H1 (cell line): ENCODE measurements at regions not wholly inside any gene's neighbourhood (a gene's known extent, or its start where the extent isn't known, plus 50 kb on each side); places are given as distances from the start of the nearest gene placed in this dataset.

Experiments used
- BCL11A ChIP-seq, 2 experiments: IDR thresholded peaks; one replicate each; pipeline ENCODE4 v1.6.1; 2011; ENCODE audit warnings: low read depth in 2 of 2, low read length in 2 of 2, mild to moderate bottlenecking in 2 of 2
- CTCF ChIP-seq, 3 experiments: IDR thresholded peaks; 1 replicate in 2 of 3; 2 replicates in 1 of 3; pipeline versions ENCODE4 v1.5.1 to v1.6.1; 2011; ENCODE audit warnings: low read length in 3 of 3, mild to moderate bottlenecking in 3 of 3, inconsistent platforms in 2 of 3, low read depth in 1 of 3, moderate library complexity in 1 of 3; ENCODE audit not compliant: insufficient read depth in 1 of 3; ENCODE audit errors: control extremely low read depth in 1 of 3
- EP300 ChIP-seq, 2 experiments: IDR thresholded peaks; 1 replicate in 1 of 2; 2 replicates in 1 of 2; pipeline ENCODE4 v1.6.1; 2011 to 2012; ENCODE audit warnings: low read depth in 2 of 2, low read length in 2 of 2, mild to moderate bottlenecking in 2 of 2, borderline replicate concordance in 1 of 2, inconsistent platforms in 1 of 2, moderate library complexity in 1 of 2
- SIRT6 ChIP-seq: IDR thresholded peaks from one replicate; pipeline ENCODE4 v1.7.1; 2012; ENCODE audit warnings: low read length, inconsistent platforms

- no peak for TF ChIP-seq CTCF (IDR thresholded peaks at IDR 0.05; ENCODE audit: control extremely low read depth in 1 of 3, insufficient read depth in 1 of 3, low read depth in 1 of 3, low read length in 3 of 3)
- no peak for TF ChIP-seq EP300 (IDR thresholded peaks at IDR 0.05; ENCODE audit: borderline replicate concordance in 1 of 2, low read depth in 2 of 2, low read length in 2 of 2)
- TF ChIP-seq SIRT6, result no peak
- TF ChIP-seq BCL11A (IDR thresholded peaks at IDR 0.05; ENCODE audit: low read depth in 2 of 2, low read length in 2 of 2), result no peak
These were observed 294.7 kb downstream of the TDRD15 start for GRCh38 chr2:21418456-21418855.
